IMR-90 (cell line): ENCODE measurements at regions not wholly inside any gene's neighbourhood (a gene's known extent, or its start where the extent isn't known, plus 50 kb on each side); places are given as distances from the start of the nearest gene placed in this dataset.
A peak's percentile ranks its signal among the peaks of the same experiment; 100 is the strongest.
"Not testable (repeated sequence)": the region's sequence is repeated elsewhere in the genome, so short reads cannot be mapped to it uniquely, and the experiment has no call there.

Source experiments
- ATAC-seq: fragments of 200-7000 bp; cut with Tn5 transposase; 2 replicates; pipeline ENCODE4 v1.9.1; 2020; ENCODE audit warnings: low read depth, mild to moderate bottlenecking, moderate library complexity
- BruUV-seq: library from RNA; stranded (reverse); fragments of 400-500 nt; replicated peaks from 2 replicates; lab custom pipeline; 2021; lab: Mats Ljungman, UMichigan
- CTCF ChIA-PET: fragments of 300-600 bp; formaldehyde crosslinking; extraction: SDS; loops from one replicate; lab custom pipeline; 2021; ENCODE audit warnings: antibody characterized with exemption; lab: Yijun Ruan, JAX
- POLR2A ChIA-PET: fragments of 300-600 bp; sonication (Branson Sonifier 250); formaldehyde crosslinking; loops from one replicate; lab custom pipeline; 2022; ENCODE audit warnings: antibody characterized with exemption; ENCODE audit not compliant: unreplicated experiment; lab: Charles Lee
- DNase-seq: peaks from one replicate; pipeline ENCODE4 v3.0.0; 2013
- H2AFZ ChIP-seq: replicated peaks from 2 replicates; pipeline ENCODE3; 2013; ENCODE audit warnings: low read length, mild to moderate bottlenecking; ENCODE audit not compliant: poor library complexity
- H2AK5ac ChIP-seq: 2 replicates; pipeline ENCODE4 v1.6.1; 2013; ENCODE audit warnings: low read depth, low read length, inconsistent platforms
- H2AK9ac ChIP-seq: replicated peaks from 2 replicates; pipeline ENCODE3; 2013; ENCODE audit warnings: mild to moderate bottlenecking, low read depth, low read length, moderate library complexity; ENCODE audit not compliant: poor library complexity
- H2BK120ac ChIP-seq: 2 replicates; pipeline ENCODE4 v1.6.1; 2013; ENCODE audit warnings: low read depth, low read length, inconsistent platforms
- H2BK15ac ChIP-seq: 3 replicates; pipeline ENCODE4 v1.6.1; 2013; ENCODE audit warnings: low read depth, low read length, inconsistent platforms
- H2BK20ac ChIP-seq: 2 replicates; pipeline ENCODE4 v1.6.1; 2013; ENCODE audit warnings: low read depth, mild to moderate bottlenecking, inconsistent platforms, low read length, moderate library complexity
- H2BK5ac ChIP-seq: 2 replicates; pipeline ENCODE4 v1.6.1; 2013; ENCODE audit warnings: mild to moderate bottlenecking, low read depth, low read length, inconsistent platforms; ENCODE audit not compliant: poor library complexity, severe bottlenecking
- H3K14ac ChIP-seq: replicated peaks from 2 replicates; pipeline ENCODE4 v1.6.1; 2013; ENCODE audit warnings: low read depth, low read length, inconsistent platforms
- H3K18ac ChIP-seq: 2 replicates; pipeline ENCODE4 v1.6.1; 2013; ENCODE audit warnings: low read depth, low read length, control low read depth
- H3K23ac ChIP-seq: 2 replicates; pipeline ENCODE4 v1.6.1; 2013; ENCODE audit warnings: low read depth, low read length, inconsistent platforms
- H3K27ac ChIP-seq: 2 replicates; pipeline ENCODE4 v1.5.1; 2013; ENCODE audit warnings: mild to moderate bottlenecking, control low read depth, low read length; ENCODE audit not compliant: insufficient read depth
- H3K27me3 ChIP-seq: 2 replicates; pipeline ENCODE4 v1.6.1; 2013; ENCODE audit warnings: low read length; ENCODE audit not compliant: control insufficient read depth, insufficient read depth
- H3K36me3 ChIP-seq: 2 replicates; pipeline ENCODE4 v1.6.1; 2013; ENCODE audit warnings: low read length, mixed read lengths; ENCODE audit not compliant: control insufficient read depth, insufficient read depth
- H3K4ac ChIP-seq: 2 replicates; pipeline ENCODE4 v1.6.1; 2013; ENCODE audit warnings: low read depth, low read length, inconsistent platforms
- H3K4me1 ChIP-seq: 2 replicates; pipeline ENCODE4 v1.6.1; 2013; ENCODE audit warnings: low read length, mixed read lengths; ENCODE audit not compliant: control insufficient read depth, insufficient read depth
- H3K4me2 ChIP-seq: 2 replicates; pipeline ENCODE4 v1.6.1; 2013; ENCODE audit warnings: low read depth, mild to moderate bottlenecking, control low read depth, low read length, moderate library complexity
- H3K4me3 ChIP-seq: 2 replicates; pipeline ENCODE4 v1.5.1; 2013; ENCODE audit warnings: low read depth, mild to moderate bottlenecking, control low read depth, low read length, moderate library complexity; ENCODE audit not compliant: insufficient read depth
- H3K56ac ChIP-seq: 2 replicates; pipeline ENCODE4 v1.6.1; 2013; ENCODE audit warnings: low read length, inconsistent platforms; ENCODE audit not compliant: insufficient read depth; ENCODE audit errors: extremely low read depth
- H3K79me1 ChIP-seq, 2 experiments: 2 replicates each; pipeline ENCODE4 v1.6.1; 2013; ENCODE audit warnings: low read length in 2 of 2, inconsistent platforms in 1 of 2, low read depth in 1 of 2
- H3K9ac ChIP-seq: 2 replicates; pipeline ENCODE4 v1.6.1; 2013; ENCODE audit warnings: low read depth, low read length, control low read depth
- H3K9me1 ChIP-seq: 2 replicates; pipeline ENCODE4 v1.6.1; 2013; ENCODE audit warnings: low read length, inconsistent platforms; ENCODE audit not compliant: insufficient read depth
- H3K9me3 ChIP-seq: 2 replicates; pipeline ENCODE4 v1.6.1; 2013; ENCODE audit warnings: low read length; ENCODE audit not compliant: control insufficient read depth, insufficient read depth
- H4K20me1 ChIP-seq: 2 replicates; pipeline ENCODE4 v1.6.1; 2013; ENCODE audit warnings: low read length, inconsistent platforms; ENCODE audit not compliant: insufficient read depth
- H4K5ac ChIP-seq: 2 replicates; pipeline ENCODE4 v1.6.1; 2013; ENCODE audit warnings: mild to moderate bottlenecking, low read depth, low read length, control low read depth
- H4K8ac ChIP-seq, 2 experiments: 2 replicates each; pipeline ENCODE4 v1.6.1; 2013; ENCODE audit warnings: low read depth in 2 of 2, low read length in 2 of 2, control low read depth in 1 of 2, inconsistent platforms in 1 of 2
- H4K91ac ChIP-seq: 2 replicates; pipeline ENCODE4 v1.6.1; 2013; ENCODE audit warnings: low read depth, low read length, inconsistent platforms; ENCODE audit not compliant: insufficient read depth
- MXI1 ChIP-seq: IDR thresholded peaks from 2 replicates; pipeline ENCODE4 v1.6.1; 2012; ENCODE audit warnings: low read depth, mild to moderate bottlenecking, low read length, moderate library complexity, borderline replicate concordance
- WGBS, 2 experiments: methylation state at CpG; one replicate each; pipeline versions ENCODE4 v1.1.5 to v1.1.7; 2013; ENCODE audit warnings: missing lambda C conversion rate in 2 of 2; ENCODE audit not compliant: insufficient read length in 1 of 2; ENCODE audit errors: extremely low coverage in 2 of 2; 5-methylcytosine and 5-hydroxymethylcytosine counted together
- dilution Hi-C: fragments of 300-500 bp; cut with HindIII; formaldehyde crosslinking; loops from one replicate; pipeline ENCODE4 v1.14.3; 2018; ENCODE audit warnings: low sequenced_read_pairs; ENCODE audit not compliant: unreplicated experiment
- in situ Hi-C: fragments of 300-500 bp; cut with MboI; formaldehyde crosslinking; loops from 3 replicates; pipeline ENCODE4 v1.14.3; 2019; ENCODE audit warnings: low sequenced_read_pairs, inconsistent platforms, mixed read lengths
- intact Hi-C: fragments of 100-400 bp; cut with micrococcal nuclease; formaldehyde crosslinking; loops from 2 replicates; pipeline ENCODE4 v1.10.0; 2022
- TF ChIP-seq, protein P1 (sequence below): conservative IDR thresholded peaks from 2 replicates; pipeline ENCODE4 v1.5.1; 2012; ENCODE audit warnings: mild to moderate bottlenecking, low read depth, low read length, improper control_type of control experiment

- TF ChIP-seq, protein P1, sequence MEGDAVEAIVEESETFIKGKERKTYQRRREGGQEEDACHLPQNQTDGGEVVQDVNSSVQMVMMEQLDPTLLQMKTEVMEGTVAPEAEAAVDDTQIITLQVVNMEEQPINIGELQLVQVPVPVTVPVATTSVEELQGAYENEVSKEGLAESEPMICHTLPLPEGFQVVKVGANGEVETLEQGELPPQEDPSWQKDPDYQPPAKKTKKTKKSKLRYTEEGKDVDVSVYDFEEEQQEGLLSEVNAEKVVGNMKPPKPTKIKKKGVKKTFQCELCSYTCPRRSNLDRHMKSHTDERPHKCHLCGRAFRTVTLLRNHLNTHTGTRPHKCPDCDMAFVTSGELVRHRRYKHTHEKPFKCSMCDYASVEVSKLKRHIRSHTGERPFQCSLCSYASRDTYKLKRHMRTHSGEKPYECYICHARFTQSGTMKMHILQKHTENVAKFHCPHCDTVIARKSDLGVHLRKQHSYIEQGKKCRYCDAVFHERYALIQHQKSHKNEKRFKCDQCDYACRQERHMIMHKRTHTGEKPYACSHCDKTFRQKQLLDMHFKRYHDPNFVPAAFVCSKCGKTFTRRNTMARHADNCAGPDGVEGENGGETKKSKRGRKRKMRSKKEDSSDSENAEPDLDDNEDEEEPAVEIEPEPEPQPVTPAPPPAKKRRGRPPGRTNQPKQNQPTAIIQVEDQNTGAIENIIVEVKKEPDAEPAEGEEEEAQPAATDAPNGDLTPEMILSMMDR, result no peak
- TF ChIP-seq MXI1, result no peak
Measured at GRCh38 chr13:23966691-23967615, 69.7 kb upstream of the C1QTNF9B start (continued).

DNA sequence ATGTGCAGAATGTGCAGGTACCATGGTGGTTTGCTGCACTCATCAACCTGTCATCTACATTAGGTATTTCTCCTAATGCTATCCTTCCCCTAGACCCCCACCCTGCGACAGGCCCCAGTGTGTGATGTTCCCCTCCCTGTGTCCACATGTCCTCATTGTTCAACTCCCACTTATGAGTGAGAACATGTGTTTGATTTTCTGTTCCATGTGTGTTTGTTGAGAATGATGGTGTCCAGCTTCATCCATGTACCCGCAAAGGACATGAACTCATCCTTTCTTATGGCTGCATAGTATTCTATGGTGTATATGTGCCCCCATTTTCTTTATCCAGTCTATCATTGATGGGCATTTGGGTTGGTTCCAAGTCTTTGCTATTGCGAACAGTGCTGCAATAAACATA is 70.5 kb upstream of the C1QTNF9B start:
- H3K36me3 ChIP-seq, H3K9me3 ChIP-seq, H3K27ac ChIP-seq, H3K4me2 ChIP-seq, H4K5ac ChIP-seq, H2BK15ac ChIP-seq, DNase-seq, H4K91ac ChIP-seq, H4K8ac ChIP-seq, H3K23ac ChIP-seq, H3K4me3 ChIP-seq, H2BK5ac ChIP-seq, POLR2A ChIA-PET, H3K14ac ChIP-seq, H2BK20ac ChIP-seq, H2BK120ac ChIP-seq, H3K79me1 ChIP-seq, H3K27me3 ChIP-seq, H3K9me1 ChIP-seq, H4K20me1 ChIP-seq, H2AK9ac ChIP-seq, H2AFZ ChIP-seq, H3K56ac ChIP-seq, CTCF ChIA-PET, in situ Hi-C loops, ATAC-seq, BruUV-seq, dilution Hi-C loops, H3K4ac ChIP-seq, H3K9ac ChIP-seq, H3K4me1 ChIP-seq, H3K18ac ChIP-seq: not testable (repeated sequence)
- WGBS, 2 experiments, result no CpG with 5 or more reads among the region's 3 CpGs
- 0 out of 2 replicates have a peak overlapping the region, but pooled peaks have one; percentile 5 for H2AK5ac ChIP-seq
- intact Hi-C loops, result loop anchor here (5.0 kb wide), 1 partner anchor 65 kb away; no protein-coding TSS in a partner anchor
